GM13977 (cell line): ENCODE measurements at regions not wholly inside any gene's neighbourhood (a gene's known extent, or its start where the extent isn't known, plus 50 kb on each side); places are given as distances from the start of the nearest gene placed in this dataset.

Experiments used
- DNase-seq: peaks from one replicate; pipeline ENCODE4 v3.0.0; 2012; ENCODE audit warnings: low spot score
- CTCF ChIP-seq: IDR thresholded peaks from 2 replicates; pipeline ENCODE4 v1.5.1; 2012; ENCODE audit warnings: mild to moderate bottlenecking, control low read depth; ENCODE audit not compliant: insufficient read depth; ENCODE audit errors: extremely low read depth, missing control alignments
- in situ Hi-C: fragments of 300-500 bp; cut with MboI; formaldehyde crosslinking; loops from one replicate; pipeline ENCODE4 v1.12.0; 2022; ENCODE audit warnings: low sequenced_read_pairs, low pct_unique_long_range_greater_than_20kb, mixed read lengths, inconsistent platforms; ENCODE audit not compliant: unreplicated experiment

GRCh38 chr3:187840856-187841255 is 95.6 kb upstream of the BCL6 start:
- in situ Hi-C loops, result no loop called here
- no peak for DNase-seq
- no peak for TF ChIP-seq CTCF

GRCh38 chr3:187841560-187841959 is 96.3 kb upstream of the BCL6 start:
- in situ Hi-C loops, result no loop called here
- DNase-seq, result no peak
- no peak for TF ChIP-seq CTCF

GRCh38 chr3:187843654-187844053 is 98.4 kb upstream of the BCL6 start:
- DNase-seq, result no peak
- no peak for TF ChIP-seq CTCF
- in situ Hi-C loops, result no loop called here

- DNase-seq, result no peak
- in situ Hi-C loops, result no loop called here
Observed at GRCh38 chr3:187844708-187845107, 99.4 kb upstream of the BCL6 start.

GRCh38 chr3:187845826-187846225 is 100.6 kb upstream of the BCL6 start:
- TF ChIP-seq CTCF, result no peak
- no peak for DNase-seq
- in situ Hi-C loops, result no loop called here

More at GRCh38 chr3:187844708-187845107, 99.4 kb upstream of the BCL6 start:
- no peak for TF ChIP-seq CTCF

GRCh38 chr3:187848401-187848800 is 103.1 kb upstream of the BCL6 start:
- no peak for DNase-seq
- in situ Hi-C loops, result no loop called here
- no peak for TF ChIP-seq CTCF
